ENCODE measurements at regions not wholly inside any gene's neighbourhood (a gene's known extent, or its start where the extent isn't known, plus 50 kb on each side); places are given as distances from the start of the nearest gene placed in this dataset.

DNA sequence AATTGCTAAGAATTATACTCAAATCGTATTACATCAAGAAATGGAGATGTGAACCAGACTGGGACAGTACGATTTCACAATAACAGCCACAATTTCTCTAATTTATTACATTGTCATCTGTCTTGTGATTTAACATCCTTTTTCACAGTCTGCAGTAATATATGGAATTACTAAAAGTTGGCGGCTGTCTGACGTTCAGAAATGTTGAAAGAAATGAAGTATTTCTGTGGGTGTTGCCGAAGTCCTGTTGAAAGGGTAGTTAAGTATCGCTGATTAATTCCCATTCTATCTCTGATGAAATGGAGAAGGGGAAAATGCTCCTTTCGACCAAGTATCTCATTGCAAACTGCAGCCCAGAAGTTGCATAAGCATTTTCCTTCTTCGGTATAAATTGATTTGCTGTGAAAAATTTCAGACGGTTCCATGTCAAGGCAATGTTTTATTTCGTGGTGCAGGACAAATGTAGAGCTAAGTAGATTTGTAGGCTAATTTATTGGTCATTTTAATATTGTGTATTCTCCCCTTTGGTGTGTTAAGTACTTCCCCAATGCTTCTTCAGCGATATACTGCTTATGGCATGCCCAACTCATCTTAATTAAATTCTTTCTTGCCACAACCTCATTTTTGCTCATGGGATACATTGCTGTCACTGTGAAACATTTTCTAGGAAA lies 775.2 kb upstream of the RBFOX1 start:
- TF ChIP-seq ZNF138 (tag by site-specific recombination; IDR thresholded peaks at IDR 0.05; ENCODE audit: borderline replicate concordance), result no peak
- no peak for TF ChIP-seq ZNF514 (tag by site-specific recombination; IDR thresholded peaks at IDR 0.05)
- TF ChIP-seq, protein P1, sequence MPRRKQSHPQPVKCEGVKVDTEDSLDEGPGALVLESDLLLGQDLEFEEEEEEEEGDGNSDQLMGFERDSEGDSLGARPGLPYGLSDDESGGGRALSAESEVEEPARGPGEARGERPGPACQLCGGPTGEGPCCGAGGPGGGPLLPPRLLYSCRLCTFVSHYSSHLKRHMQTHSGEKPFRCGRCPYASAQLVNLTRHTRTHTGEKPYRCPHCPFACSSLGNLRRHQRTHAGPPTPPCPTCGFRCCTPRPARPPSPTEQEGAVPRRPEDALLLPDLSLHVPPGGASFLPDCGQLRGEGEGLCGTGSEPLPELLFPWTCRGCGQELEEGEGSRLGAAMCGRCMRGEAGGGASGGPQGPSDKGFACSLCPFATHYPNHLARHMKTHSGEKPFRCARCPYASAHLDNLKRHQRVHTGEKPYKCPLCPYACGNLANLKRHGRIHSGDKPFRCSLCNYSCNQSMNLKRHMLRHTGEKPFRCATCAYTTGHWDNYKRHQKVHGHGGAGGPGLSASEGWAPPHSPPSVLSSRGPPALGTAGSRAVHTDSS (tag by site-specific recombination; IDR thresholded peaks at IDR 0.05), result no peak
- TF ChIP-seq, protein P2, sequence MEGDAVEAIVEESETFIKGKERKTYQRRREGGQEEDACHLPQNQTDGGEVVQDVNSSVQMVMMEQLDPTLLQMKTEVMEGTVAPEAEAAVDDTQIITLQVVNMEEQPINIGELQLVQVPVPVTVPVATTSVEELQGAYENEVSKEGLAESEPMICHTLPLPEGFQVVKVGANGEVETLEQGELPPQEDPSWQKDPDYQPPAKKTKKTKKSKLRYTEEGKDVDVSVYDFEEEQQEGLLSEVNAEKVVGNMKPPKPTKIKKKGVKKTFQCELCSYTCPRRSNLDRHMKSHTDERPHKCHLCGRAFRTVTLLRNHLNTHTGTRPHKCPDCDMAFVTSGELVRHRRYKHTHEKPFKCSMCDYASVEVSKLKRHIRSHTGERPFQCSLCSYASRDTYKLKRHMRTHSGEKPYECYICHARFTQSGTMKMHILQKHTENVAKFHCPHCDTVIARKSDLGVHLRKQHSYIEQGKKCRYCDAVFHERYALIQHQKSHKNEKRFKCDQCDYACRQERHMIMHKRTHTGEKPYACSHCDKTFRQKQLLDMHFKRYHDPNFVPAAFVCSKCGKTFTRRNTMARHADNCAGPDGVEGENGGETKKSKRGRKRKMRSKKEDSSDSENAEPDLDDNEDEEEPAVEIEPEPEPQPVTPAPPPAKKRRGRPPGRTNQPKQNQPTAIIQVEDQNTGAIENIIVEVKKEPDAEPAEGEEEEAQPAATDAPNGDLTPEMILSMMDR (tag by site-specific recombination; IDR thresholded peaks at IDR 0.05), result no peak
- TF ChIP-seq ZNF624 (tag by site-specific recombination; IDR thresholded peaks at IDR 0.05), result no peak
- TF ChIP-seq, protein P3, sequence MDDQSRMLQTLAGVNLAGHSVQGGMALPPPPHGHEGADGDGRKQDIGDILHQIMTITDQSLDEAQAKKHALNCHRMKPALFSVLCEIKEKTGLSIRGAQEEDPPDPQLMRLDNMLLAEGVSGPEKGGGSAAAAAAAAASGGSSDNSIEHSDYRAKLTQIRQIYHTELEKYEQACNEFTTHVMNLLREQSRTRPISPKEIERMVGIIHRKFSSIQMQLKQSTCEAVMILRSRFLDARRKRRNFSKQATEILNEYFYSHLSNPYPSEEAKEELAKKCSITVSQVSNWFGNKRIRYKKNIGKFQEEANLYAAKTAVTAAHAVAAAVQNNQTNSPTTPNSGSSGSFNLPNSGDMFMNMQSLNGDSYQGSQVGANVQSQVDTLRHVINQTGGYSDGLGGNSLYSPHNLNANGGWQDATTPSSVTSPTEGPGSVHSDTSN (CRISPR knock-in tag; IDR thresholded peaks at IDR 0.05), result no peak
- no peak for TF ChIP-seq ZSCAN16 (tag by site-specific recombination; IDR thresholded peaks at IDR 0.05)
- no peak for TF ChIP-seq ZBTB20 (tag by site-specific recombination; IDR thresholded peaks at IDR 0.05)
- TF ChIP-seq ZNF416 (tag by site-specific recombination; IDR thresholded peaks at IDR 0.05), result no peak

All from HEK293 (cell line).